ENCODE measurements at regions not wholly inside any gene's neighbourhood (a gene's known extent, or its start where the extent isn't known, plus 50 kb on each side); places are given as distances from the start of the nearest gene placed in this dataset.
A peak's percentile ranks its signal among the peaks of the same experiment; 100 is the strongest.

DNA sequence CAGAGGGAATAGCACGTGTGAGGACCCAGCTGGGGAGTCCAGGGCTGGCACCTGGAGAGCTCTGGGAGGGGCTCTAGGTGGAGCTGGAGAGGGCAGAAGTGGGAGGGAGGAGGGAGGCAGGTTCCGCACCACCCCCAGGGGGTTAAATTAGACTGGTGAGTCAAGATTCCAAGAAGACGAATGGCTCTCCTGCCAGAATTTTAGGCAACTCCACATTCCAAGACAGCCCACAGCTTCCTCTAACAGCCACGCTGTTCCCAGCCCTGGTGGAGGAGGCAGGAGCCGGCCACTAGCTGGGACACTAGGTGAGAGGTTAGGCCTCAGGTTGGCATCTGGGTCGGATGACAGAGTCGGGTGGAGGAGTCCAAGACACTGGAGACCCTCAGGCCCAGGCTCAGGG is 60.2 kb downstream of the TFAP2C start:
- no peaks in the 10 kb centered on the region for H3K36me3 ChIP-seq (ENCODE audit: insufficient read depth, low read length)
- Mint-ChIP-seq H3K4me1 (no peaks in the 10 kb centered on the region), H3K9me3 (peaks cover 0 to 8% (median 2%) of the 10 kb centered on the region in 5 donors), H3K36me3 (no peaks in the 10 kb centered on the region), H3K27ac (no peak overlapping the region), H3K27me3 (peaks cover 2 to 10% of the 10 kb centered on the region in 2 donors), H3K4me3 (no peak overlapping the region)
- ChIA-PET POLR2A (no interaction called here), CTCF (no interaction called here)
- no peak overlapping the region for H3K27ac ChIP-seq (ENCODE audit: low read depth, low read length)
- no peaks in the 10 kb centered on the region for H3K27me3 ChIP-seq (ENCODE audit: insufficient read depth, low read length, poor library complexity, severe bottlenecking)
- no peak overlapping the region for H3K4me3 ChIP-seq (ENCODE audit: low read length)
- no peak for DNase-seq
- no peaks in the 10 kb centered on the region for H3K9me3 ChIP-seq (ENCODE audit: low read length)
- H3K4me1 ChIP-seq (ENCODE audit: insufficient read depth, low read length): no peaks in the 10 kb centered on the region

DNA sequence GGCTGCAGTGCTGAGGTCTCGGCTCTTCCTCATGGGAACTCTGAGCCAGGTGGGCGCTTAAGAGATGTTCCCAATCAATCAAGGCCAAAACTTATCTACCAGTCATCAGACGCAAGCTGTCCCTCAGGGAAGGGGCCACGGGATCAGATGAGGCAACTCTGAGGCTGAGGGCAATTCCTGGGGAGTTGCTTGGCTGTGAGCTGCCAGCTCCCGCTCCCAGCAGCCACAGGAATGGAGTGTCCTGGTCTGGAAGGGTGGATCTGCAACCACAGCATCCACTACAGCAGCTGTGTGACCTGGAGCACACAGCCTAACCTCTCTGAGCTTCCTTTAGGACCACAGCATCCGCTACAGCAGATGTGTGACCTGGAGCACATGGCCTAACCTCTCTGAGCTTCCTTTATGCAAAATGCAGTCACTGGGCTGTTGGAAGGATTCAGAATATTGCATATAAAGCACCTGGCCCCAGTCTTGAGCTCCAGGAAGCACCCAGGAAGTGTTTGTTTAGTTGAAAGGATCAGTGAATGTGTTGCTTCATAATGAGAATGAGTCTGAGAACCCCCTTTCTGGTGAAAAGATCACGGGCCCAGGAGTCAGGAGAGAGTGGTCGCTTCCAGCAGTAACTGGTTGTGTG is 60.9 kb downstream of the TFAP2C start:
- no peak for DNase-seq
- ChIA-PET CTCF (no interaction called here), POLR2A (no interaction called here)
- no peaks in the 10 kb centered on the region for H3K27me3 ChIP-seq (ENCODE audit: insufficient read depth, low read length, poor library complexity, severe bottlenecking)
- Mint-ChIP-seq H3K4me3 (no peak overlapping the region), H3K27ac (no peak overlapping the region), H3K36me3 (no peaks in the 10 kb centered on the region), H3K9me3 (peaks cover 0 to 8% (median 2%) of the 10 kb centered on the region in 5 donors), H3K4me1 (no peaks in the 10 kb centered on the region), H3K27me3 (peaks cover 3 to 10% of the 10 kb centered on the region in 2 donors)
- H3K4me3 ChIP-seq (ENCODE audit: low read length): no peak overlapping the region
- no peak overlapping the region for H3K27ac ChIP-seq (ENCODE audit: low read depth, low read length)
- H3K36me3 ChIP-seq (ENCODE audit: insufficient read depth, low read length): no peaks in the 10 kb centered on the region
- no peaks in the 10 kb centered on the region for H3K9me3 ChIP-seq (ENCODE audit: low read length)
- H3K4me1 ChIP-seq (ENCODE audit: insufficient read depth, low read length): no peaks in the 10 kb centered on the region

DNA sequence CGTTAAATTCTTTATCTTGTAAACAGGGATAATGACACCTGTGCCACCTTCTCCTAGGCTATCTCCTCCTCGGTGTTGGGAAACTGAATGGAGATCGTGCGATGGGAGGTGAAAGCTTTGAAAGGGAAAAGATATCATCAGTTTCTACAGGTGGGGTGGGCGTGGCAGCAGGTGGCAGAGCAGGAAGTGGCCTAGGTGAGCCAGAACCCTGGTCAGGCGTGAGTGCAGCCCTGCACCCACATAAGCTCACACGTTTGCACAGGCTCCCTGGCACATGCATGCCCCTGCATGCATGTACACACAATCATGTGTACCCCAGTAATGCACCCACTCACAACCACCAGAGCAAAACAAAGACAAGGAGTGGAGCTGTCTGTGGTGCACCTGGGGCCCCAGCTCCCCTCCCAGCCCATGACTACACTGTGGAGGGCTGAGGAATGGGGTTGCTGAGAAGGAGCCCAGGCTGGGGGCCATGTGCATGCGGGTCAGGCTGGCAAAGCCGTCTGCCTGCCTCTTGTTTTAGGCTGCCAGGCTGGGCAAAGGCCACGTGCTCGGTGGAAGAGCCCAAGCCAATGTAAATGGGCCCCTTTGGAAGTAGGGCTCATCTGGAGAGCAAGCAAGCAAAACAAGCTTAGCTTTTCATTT is 61.5 kb downstream of the TFAP2C start:
- H3K27ac Mint-ChIP-seq: no peak overlapping the region
- no peaks in the 10 kb centered on the region for H3K36me3 Mint-ChIP-seq
- H3K9me3 Mint-ChIP-seq: peaks cover 0 to 8% (median 2%) of the 10 kb centered on the region in 5 donors
- no peaks in the 10 kb centered on the region for H3K4me1 ChIP-seq (ENCODE audit: insufficient read depth, low read length)
- H3K27me3 ChIP-seq (ENCODE audit: insufficient read depth, low read length, poor library complexity, severe bottlenecking): no peaks in the 10 kb centered on the region
- H3K9me3 ChIP-seq (ENCODE audit: low read length): no peaks in the 10 kb centered on the region
- no peak overlapping the region for H3K27ac ChIP-seq (ENCODE audit: low read depth, low read length)
- peaks cover 3 to 10% of the 10 kb centered on the region in 2 donors for H3K27me3 Mint-ChIP-seq
- H3K4me3 ChIP-seq (ENCODE audit: low read length): no peak overlapping the region
- DNase-seq: no peak
- H3K4me3 Mint-ChIP-seq: no peak overlapping the region
- no peaks in the 10 kb centered on the region for H3K4me1 Mint-ChIP-seq
- ChIA-PET POLR2A (no interaction called here), CTCF (no interaction called here)
- H3K36me3 ChIP-seq (ENCODE audit: insufficient read depth, low read length): no peaks in the 10 kb centered on the region

DNA sequence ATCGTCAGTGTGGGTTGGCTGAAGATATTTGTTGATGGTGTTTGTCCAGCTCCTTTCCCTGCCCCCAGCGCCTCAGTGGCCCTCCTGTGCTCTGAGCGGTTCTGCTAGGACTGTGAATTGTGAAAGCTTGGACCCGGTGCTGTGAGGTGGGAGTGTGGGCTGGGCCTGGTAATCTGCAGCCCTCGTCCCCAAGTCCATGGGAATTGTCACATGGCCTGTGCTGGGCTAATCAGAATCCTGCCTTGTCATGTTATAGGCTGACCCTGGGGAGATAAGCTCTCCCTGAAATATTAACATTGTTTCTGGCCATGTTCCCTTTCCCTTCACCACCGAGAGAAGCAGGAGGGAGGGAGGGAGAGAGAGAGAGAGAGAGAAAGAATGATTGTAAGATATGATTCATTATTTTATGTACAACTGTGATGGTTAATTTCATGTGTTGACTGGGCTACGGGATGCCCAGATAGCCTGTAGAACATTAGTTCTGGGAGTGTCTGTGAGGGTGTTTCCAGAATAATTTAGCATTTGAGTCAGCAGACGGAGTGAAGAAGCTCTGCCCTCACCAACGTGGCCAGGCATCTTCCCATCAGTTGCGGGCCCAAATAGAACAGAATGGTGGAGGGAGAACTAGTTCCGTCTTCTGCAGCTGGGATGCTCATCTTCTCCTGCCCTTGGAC is 62.4 kb downstream of the TFAP2C start:
- H3K9me3 Mint-ChIP-seq: peaks cover 0 to 8% (median 2%) of the 10 kb centered on the region in 5 donors
- no peaks in the 10 kb centered on the region for H3K36me3 Mint-ChIP-seq
- no peak for DNase-seq
- ChIA-PET CTCF (no interaction called here), POLR2A (no interaction called here)
- H3K4me3 Mint-ChIP-seq: no peak overlapping the region
- Histone ChIP-seq H3K9me3 (ENCODE audit: low read length) (no peaks in the 10 kb centered on the region), H3K36me3 (ENCODE audit: insufficient read depth, low read length) (no peaks in the 10 kb centered on the region), H3K27ac (ENCODE audit: low read depth, low read length) (no peak overlapping the region), H3K4me1 (ENCODE audit: insufficient read depth, low read length) (no peaks in the 10 kb centered on the region), H3K27me3 (ENCODE audit: insufficient read depth, low read length, poor library complexity, severe bottlenecking) (no peaks in the 10 kb centered on the region), H3K4me3 (ENCODE audit: low read length) (no peak overlapping the region)
- peaks cover 3 to 10% of the 10 kb centered on the region in 2 donors for H3K27me3 Mint-ChIP-seq
- no peaks in the 10 kb centered on the region for H3K4me1 Mint-ChIP-seq
- no peak overlapping the region for H3K27ac Mint-ChIP-seq

DNA sequence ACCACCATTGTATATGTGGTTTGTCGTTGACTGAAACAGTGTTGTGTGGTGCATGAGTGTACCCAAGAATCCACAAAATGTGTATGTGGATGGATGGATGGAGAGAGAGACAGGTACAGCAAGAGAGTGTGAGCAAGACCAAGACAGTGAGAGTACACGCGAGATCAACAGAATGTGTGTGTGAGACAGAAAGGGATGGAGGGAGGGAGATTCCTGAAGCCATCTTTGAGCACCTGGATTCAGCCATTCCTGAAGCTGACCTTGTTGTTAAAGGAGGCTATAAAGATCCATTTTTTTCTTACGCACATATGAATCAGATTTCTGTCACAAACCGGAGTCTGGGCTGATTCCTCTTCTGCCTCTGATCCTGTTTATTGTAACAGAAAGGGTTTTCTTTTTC is 64.1 kb downstream of the TFAP2C start:
- ChIA-PET POLR2A (no interaction called here), CTCF (no interaction called here)
- Mint-ChIP-seq H3K36me3 (no peaks in the 10 kb centered on the region), H3K9me3 (peaks cover 0 to 8% (median 2%) of the 10 kb centered on the region in 5 donors), H3K27me3 (peaks cover 3 to 10% of the 10 kb centered on the region in 2 donors), H3K27ac (peak overlapping the region in 1 of 8 donors; percentile 59), H3K4me3 (no peak overlapping the region), H3K4me1 (no peaks in the 10 kb centered on the region)
- no peaks in the 10 kb centered on the region for H3K4me1 ChIP-seq (ENCODE audit: insufficient read depth, low read length)
- H3K27me3 ChIP-seq (ENCODE audit: insufficient read depth, low read length, poor library complexity, severe bottlenecking): no peaks in the 10 kb centered on the region
- H3K36me3 ChIP-seq (ENCODE audit: insufficient read depth, low read length): no peaks in the 10 kb centered on the region
- no peaks in the 10 kb centered on the region for H3K9me3 ChIP-seq (ENCODE audit: low read length)
- H3K4me3 ChIP-seq (ENCODE audit: low read length): no peak overlapping the region
- H3K27ac ChIP-seq (ENCODE audit: low read depth, low read length): no peak overlapping the region
- DNase-seq: no peak

DNA sequence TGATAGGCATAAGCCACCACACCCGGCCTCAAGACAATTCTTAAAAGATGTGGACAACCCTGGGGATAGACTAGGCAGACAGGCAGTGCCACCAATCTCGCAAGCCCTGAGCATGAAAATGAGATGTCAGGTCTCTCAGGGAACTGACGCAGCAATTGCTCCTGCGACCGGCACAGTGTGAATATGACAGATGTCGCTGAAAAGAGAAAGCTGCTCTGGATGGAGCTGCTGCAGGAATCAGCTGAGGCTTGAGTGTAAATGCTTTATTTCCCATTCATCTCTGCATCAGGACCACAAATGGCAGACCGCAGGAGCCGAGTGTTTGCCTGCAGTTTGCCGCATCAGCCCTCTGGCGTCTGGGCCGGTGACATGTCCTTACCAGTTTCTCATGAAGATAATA is 68.4 kb downstream of the TFAP2C start:
- no peaks in the 10 kb centered on the region for H3K36me3 Mint-ChIP-seq
- no peak overlapping the region for H3K4me3 Mint-ChIP-seq
- no peak overlapping the region for H3K4me3 ChIP-seq (ENCODE audit: low read length)
- no peak overlapping the region for H3K27ac Mint-ChIP-seq
- no peak overlapping the region for H3K27ac ChIP-seq (ENCODE audit: low read depth, low read length)
- H3K4me1 Mint-ChIP-seq: no peaks in the 10 kb centered on the region
- H3K27me3 ChIP-seq (ENCODE audit: insufficient read depth, low read length, poor library complexity, severe bottlenecking): no peaks in the 10 kb centered on the region
- DNase-seq: no peak
- H3K4me1 ChIP-seq (ENCODE audit: insufficient read depth, low read length): no peaks in the 10 kb centered on the region
- peaks cover 0 to 5% (median 2%) of the 10 kb centered on the region in 5 donors for H3K9me3 Mint-ChIP-seq
- no peaks in the 10 kb centered on the region for H3K9me3 ChIP-seq (ENCODE audit: low read length)
- peaks cover 0 to 3% of the 10 kb centered on the region in 2 donors for H3K27me3 Mint-ChIP-seq
- ChIA-PET POLR2A (no interaction called here), CTCF (no interaction called here)
- H3K36me3 ChIP-seq (ENCODE audit: insufficient read depth, low read length): no peaks in the 10 kb centered on the region

DNA sequence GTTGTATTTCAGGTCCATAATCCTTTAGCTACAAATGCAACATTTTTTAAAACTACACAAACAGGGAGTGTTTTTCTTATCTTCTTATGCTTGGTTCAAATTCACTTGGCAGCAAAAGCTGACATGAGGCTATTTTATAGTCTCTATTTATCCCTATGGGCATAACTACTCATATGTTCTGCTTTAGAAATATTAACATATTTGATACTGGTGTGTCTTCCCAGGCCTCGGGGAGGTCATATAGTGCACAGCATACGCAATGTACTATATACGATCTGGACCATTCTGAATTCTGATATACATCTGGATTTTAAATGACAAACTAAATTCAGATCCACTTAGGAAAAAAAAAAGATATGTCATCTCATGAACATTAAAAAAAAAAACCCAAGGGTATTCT is 69.2 kb downstream of the TFAP2C start:
- DNase-seq: no peak
- Histone ChIP-seq H3K27me3 (ENCODE audit: insufficient read depth, low read length, poor library complexity, severe bottlenecking) (no peaks in the 10 kb centered on the region), H3K4me1 (ENCODE audit: insufficient read depth, low read length) (no peaks in the 10 kb centered on the region), H3K27ac (ENCODE audit: low read depth, low read length) (no peak overlapping the region), H3K9me3 (ENCODE audit: low read length) (no peaks in the 10 kb centered on the region), H3K4me3 (ENCODE audit: low read length) (no peak overlapping the region), H3K36me3 (ENCODE audit: insufficient read depth, low read length) (no peaks in the 10 kb centered on the region)
- Mint-ChIP-seq H3K4me1 (no peaks in the 10 kb centered on the region), H3K27ac (no peak overlapping the region), H3K9me3 (peaks cover 0 to 5% (median 0%) of the 10 kb centered on the region in 5 donors), H3K36me3 (no peaks in the 10 kb centered on the region), H3K27me3 (peaks cover 0 to 3% of the 10 kb centered on the region in 2 donors), H3K4me3 (no peak overlapping the region)
- ChIA-PET POLR2A (no interaction called here), CTCF (no interaction called here)

DNA sequence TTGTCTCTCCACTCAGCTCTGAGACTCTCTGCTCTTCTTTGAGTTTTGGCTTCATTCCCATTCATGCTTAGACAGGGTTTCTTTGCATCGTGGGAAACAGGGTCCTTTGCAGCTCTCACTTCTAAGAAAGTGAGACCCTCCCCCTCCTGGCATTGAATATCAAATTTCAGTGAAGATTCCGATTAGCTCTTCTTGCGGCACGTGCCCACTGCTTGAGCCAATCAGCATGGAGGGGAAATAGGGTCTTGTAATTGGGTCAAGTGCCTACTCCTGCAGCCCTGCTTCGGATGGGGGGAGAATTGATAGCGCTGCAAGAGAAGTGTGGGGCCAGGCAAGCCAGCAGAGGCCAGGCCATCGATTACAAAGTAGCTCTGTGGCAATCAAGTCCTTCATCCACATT is 69.6 kb downstream of the TFAP2C start:
- Histone ChIP-seq H3K4me1 (ENCODE audit: insufficient read depth, low read length) (no peaks in the 10 kb centered on the region), H3K27ac (ENCODE audit: low read depth, low read length) (no peak overlapping the region), H3K9me3 (ENCODE audit: low read length) (no peaks in the 10 kb centered on the region), H3K27me3 (ENCODE audit: insufficient read depth, low read length, poor library complexity, severe bottlenecking) (no peaks in the 10 kb centered on the region), H3K36me3 (ENCODE audit: insufficient read depth, low read length) (no peaks in the 10 kb centered on the region), H3K4me3 (ENCODE audit: low read length) (no peak overlapping the region)
- Mint-ChIP-seq H3K4me1 (no peaks in the 10 kb centered on the region), H3K9me3 (peaks cover 0 to 4% (median 1%) of the 10 kb centered on the region in 5 donors), H3K4me3 (no peak overlapping the region), H3K36me3 (no peaks in the 10 kb centered on the region), H3K27ac (no peak overlapping the region), H3K27me3 (peaks cover 0 to 3% of the 10 kb centered on the region in 2 donors)
- ChIA-PET POLR2A (no interaction called here), CTCF (no interaction called here)
- DNase-seq: no peak

All from CD8-positive, alpha-beta memory T cell (primary cell).